ENCODE measurements at regions not wholly inside any gene's neighbourhood (a gene's known extent, or its start where the extent isn't known, plus 50 kb on each side); places are given as distances from the start of the nearest gene placed in this dataset.

GRCh38 chr3:163306405-163306804 lies 1771.9 kb downstream of the SI start (continued):
- TF ChIP-seq POU6F1 (CRISPR knock-in tag; IDR thresholded peaks at IDR 0.05; ENCODE audit: borderline replicate concordance, low read depth): no peak

- no peak for ATAC-seq
- TF ChIP-seq PPARA (CRISPR knock-in tag; IDR thresholded peaks at IDR 0.05; ENCODE audit: borderline replicate concordance) (no peak), ZFP30 (CRISPR knock-in tag; IDR thresholded peaks at IDR 0.05) (no peak), BACH2 (CRISPR knock-in tag; IDR thresholded peaks at IDR 0.05; ENCODE audit: borderline replicate concordance) (no peak), ZNF8 (CRISPR knock-in tag; IDR thresholded peaks at IDR 0.05) (no peak), POU6F1 (CRISPR knock-in tag; IDR thresholded peaks at IDR 0.05; ENCODE audit: borderline replicate concordance, low read depth) (no peak), CREB5 (CRISPR knock-in tag; IDR thresholded peaks at IDR 0.05; ENCODE audit: low read depth) (no peak), CSRNP3 (CRISPR knock-in tag; IDR thresholded peaks at IDR 0.05) (no peak), ISL1 (CRISPR knock-in tag; IDR thresholded peaks at IDR 0.05) (no peak), ZFP3 (CRISPR knock-in tag; IDR thresholded peaks at IDR 0.05) (no peak), SNAI2 (CRISPR knock-in tag; IDR thresholded peaks at IDR 0.05) (no peak), ZC3H10 (CRISPR knock-in tag; IDR thresholded peaks at IDR 0.05) (no peak)
These were observed 1777.1 kb downstream of the OTOL1 start for GRCh38 chr3:163273694-163274093.

GRCh38 chr3:163266731-163267130 lies 1770.1 kb downstream of the OTOL1 start:
- TF ChIP-seq ISL1 (CRISPR knock-in tag; IDR thresholded peaks at IDR 0.05) (no peak), OSR1 (CRISPR knock-in tag; IDR thresholded peaks at IDR 0.05) (no peak), ZC3H10 (CRISPR knock-in tag; IDR thresholded peaks at IDR 0.05) (no peak), PPARA (CRISPR knock-in tag; IDR thresholded peaks at IDR 0.05; ENCODE audit: borderline replicate concordance) (no peak), PATZ1 (CRISPR knock-in tag; IDR thresholded peaks at IDR 0.05; ENCODE audit: borderline replicate concordance) (no peak), POU6F1 (CRISPR knock-in tag; IDR thresholded peaks at IDR 0.05; ENCODE audit: borderline replicate concordance, low read depth) (no peak), TSHZ2 (CRISPR knock-in tag; IDR thresholded peaks at IDR 0.05) (no peak), ZFP30 (CRISPR knock-in tag; IDR thresholded peaks at IDR 0.05) (no peak), CSDC2 (CRISPR knock-in tag; IDR thresholded peaks at IDR 0.05) (no peak), ARNTL (CRISPR knock-in tag; IDR thresholded peaks at IDR 0.05; ENCODE audit: borderline replicate concordance, low read depth) (no peak), BACH2 (CRISPR knock-in tag; IDR thresholded peaks at IDR 0.05; ENCODE audit: borderline replicate concordance) (no peak), GLIS3 (CRISPR knock-in tag; IDR thresholded peaks at IDR 0.05) (no peak), TCF4 (CRISPR knock-in tag; IDR thresholded peaks at IDR 0.05; ENCODE audit: borderline replicate concordance) (no peak), CSRNP3 (CRISPR knock-in tag; IDR thresholded peaks at IDR 0.05) (no peak), ZNF565 (CRISPR knock-in tag; conservative IDR thresholded peaks at IDR 0.05; ENCODE audit: low read depth) (no peak), ZNF70 (CRISPR knock-in tag; IDR thresholded peaks at IDR 0.05) (no peak), CREB5 (CRISPR knock-in tag; IDR thresholded peaks at IDR 0.05; ENCODE audit: low read depth) (no peak), TOX (CRISPR knock-in tag; IDR thresholded peaks at IDR 0.05; ENCODE audit: borderline replicate concordance) (no peak), SNAI2 (CRISPR knock-in tag; IDR thresholded peaks at IDR 0.05) (no peak), RARB (CRISPR knock-in tag; IDR thresholded peaks at IDR 0.05) (no peak)
- no peak for ATAC-seq
